ENCODE measurements at regions not wholly inside any gene's neighbourhood (a gene's known extent, or its start where the extent isn't known, plus 50 kb on each side); places are given as distances from the start of the nearest gene placed in this dataset.

GRCh38 chr12:11446372-11446771 lies 51.0 kb upstream of the PRB2 start:
- 78% methylated on average over 4 of the region's 4 CpGs for WGBS
- no peak for DNase-seq (ENCODE audit: extremely low spot score)
- intact Hi-C loops (cut with DNase I) = no loop called here
- H3K9me3 ChIP-seq = no peaks in the 10 kb centered on the region
- no peaks in the 10 kb centered on the region for H3K4me1 ChIP-seq
- H3K36me3 ChIP-seq = no peaks in the 10 kb centered on the region
- TF ChIP-seq POLR2A (IDR thresholded peaks at IDR 0.05; ENCODE audit: low read depth) = no peak
- no peaks in the 10 kb centered on the region for H3K27me3 ChIP-seq
- no peak overlapping the region for H3K4me3 ChIP-seq
- H3K27ac ChIP-seq (replicated peaks in 1 of 4) = no peak overlapping the region

DNA sequence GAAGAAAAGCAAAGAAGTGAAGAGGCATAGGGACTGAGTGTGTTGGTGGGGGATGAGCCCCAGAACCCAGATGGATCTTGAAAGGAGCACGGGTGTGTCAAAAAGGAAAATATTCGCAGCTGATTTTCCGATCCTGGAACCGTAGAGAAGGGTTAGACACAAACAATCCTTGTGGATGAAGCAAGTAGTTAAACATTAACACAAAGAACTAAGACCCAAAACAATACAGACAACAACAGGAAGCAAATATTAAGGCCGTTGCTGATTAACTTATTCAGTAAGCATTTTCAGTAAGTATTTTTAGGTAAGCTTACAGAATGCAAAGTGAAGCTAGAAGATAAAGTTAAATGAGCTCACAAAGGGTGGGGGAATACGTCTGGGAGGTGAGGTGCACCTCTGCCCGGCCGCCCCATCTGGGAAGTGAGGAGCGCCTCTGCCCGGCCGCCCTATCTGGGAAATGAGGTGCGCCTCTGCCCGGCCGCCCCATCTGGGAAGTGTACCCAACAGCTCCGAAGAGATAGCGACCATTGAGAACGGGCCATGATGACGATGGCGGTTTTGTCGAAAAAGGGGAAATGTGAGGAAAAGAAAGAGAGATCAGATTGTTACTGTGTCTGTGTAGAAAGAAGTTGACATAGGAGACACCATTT lies 62.8 kb upstream of the PRB2 start:
- Histone ChIP-seq H3K27me3 (no peaks in the 10 kb centered on the region), H3K27ac (replicated peaks in 1 of 4) (no peak overlapping the region), H3K36me3 (no peaks in the 10 kb centered on the region), H3K9me3 (no peaks in the 10 kb centered on the region), H3K4me1 (no peaks in the 10 kb centered on the region), H3K4me3 (no peak overlapping the region)
- intact Hi-C loops (cut with DNase I) = no loop called here
- no peak for TF ChIP-seq CTCF (IDR thresholded peaks at IDR 0.05)
- TF ChIP-seq EP300 (IDR thresholded peaks at IDR 0.05) = no peak
- TF ChIP-seq POLR2A (IDR thresholded peaks at IDR 0.05; ENCODE audit: low read depth) = no peak
- no peak for TF ChIP-seq POLR2AphosphoS5 (IDR thresholded peaks at IDR 0.05)
- no peak for DNase-seq (ENCODE audit: extremely low spot score)
- 86% methylated on average over 20 of the region's 20 CpGs for WGBS

GRCh38 chr12:11460343-11461023 lies 65.1 kb upstream of the PRB2 start:
- H3K9me3 ChIP-seq = no peaks in the 10 kb centered on the region
- no peak overlapping the region for H3K27ac ChIP-seq (replicated peaks in 1 of 4)
- H3K4me3 ChIP-seq = no peak overlapping the region
- 89% methylated on average over 1 of the region's 1 CpG for WGBS
- intact Hi-C loops (cut with DNase I) = no loop called here
- no peaks in the 10 kb centered on the region for H3K36me3 ChIP-seq
- no peak for TF ChIP-seq EP300 (IDR thresholded peaks at IDR 0.05)
- no peaks in the 10 kb centered on the region for H3K27me3 ChIP-seq
- DNase-seq (ENCODE audit: extremely low spot score) = no peak
- no peaks in the 10 kb centered on the region for H3K4me1 ChIP-seq

GRCh38 chr12:11461433-11461832 lies 66.1 kb upstream of the PRB2 start:
- Histone ChIP-seq H3K4me3 (no peak overlapping the region), H3K27me3 (no peaks in the 10 kb centered on the region), H3K9me3 (no peaks in the 10 kb centered on the region), H3K36me3 (no peaks in the 10 kb centered on the region), H3K4me1 (no peaks in the 10 kb centered on the region), H3K27ac (replicated peaks in 1 of 4) (no peak overlapping the region)
- TF ChIP-seq POLR2AphosphoS5 (IDR thresholded peaks at IDR 0.05) (no peak), POLR2A (IDR thresholded peaks at IDR 0.05; ENCODE audit: low read depth) (no peak), EP300 (IDR thresholded peaks at IDR 0.05) (no peak), CTCF (IDR thresholded peaks at IDR 0.05) (no peak)
- intact Hi-C loops (cut with DNase I) = no loop called here
- no peak for DNase-seq (ENCODE audit: extremely low spot score)
- WGBS = 73% methylated on average over 4 of the region's 4 CpGs

GRCh38 chr12:11477110-11477509 lies 81.7 kb upstream of the PRB2 start:
- Histone ChIP-seq H3K4me1 (no peaks in the 10 kb centered on the region), H3K9me3 (no peaks in the 10 kb centered on the region), H3K27me3 (no peaks in the 10 kb centered on the region), H3K36me3 (no peaks in the 10 kb centered on the region), H3K4me3 (no peak overlapping the region), H3K27ac (replicated peaks in 1 of 4) (no peak overlapping the region)
- TF ChIP-seq EP300 (IDR thresholded peaks at IDR 0.05) (no peak), POLR2AphosphoS5 (IDR thresholded peaks at IDR 0.05) (no peak), CTCF (IDR thresholded peaks at IDR 0.05) (no peak), POLR2A (IDR thresholded peaks at IDR 0.05; ENCODE audit: low read depth) (no peak)
- 76% methylated on average over 1 of the region's 1 CpG for WGBS
- no peak for DNase-seq (ENCODE audit: extremely low spot score)
- intact Hi-C loops (cut with DNase I) = no loop called here
